ENCODE measurements at regions not wholly inside any gene's neighbourhood (a gene's known extent, or its start where the extent isn't known, plus 50 kb on each side); places are given as distances from the start of the nearest gene placed in this dataset.

- ChIA-PET CTCF (no interaction called here), POLR2A (no interaction called here)
- no peak for TF ChIP-seq CTCF (IDR thresholded peaks at IDR 0.05; ENCODE audit: insufficient read depth, low read length, missing control alignments)
- no peak overlapping the region for H3K4me3 ChIP-seq (ENCODE audit: low read depth, low read length)
- DNase-seq (ENCODE audit: low read depth, low spot score) = no peak
Measured at GRCh38 chr3:189457201-189457607, 174.0 kb upstream of the TP63 start.

GRCh38 chr3:189457631-189458412 lies 173.4 kb upstream of the TP63 start:
- no peak for TF ChIP-seq CTCF (IDR thresholded peaks at IDR 0.05; ENCODE audit: insufficient read depth, low read length, missing control alignments)
- no peak overlapping the region for H3K4me3 ChIP-seq (ENCODE audit: low read depth, low read length)
- CTCF ChIA-PET = no interaction called here
- POLR2A ChIA-PET = no interaction called here
- DNase-seq (ENCODE audit: low read depth, low spot score) = no peak

- ChIA-PET POLR2A (no interaction called here), CTCF (no interaction called here)
- H3K4me3 ChIP-seq (ENCODE audit: low read depth, low read length) = no peak overlapping the region
- DNase-seq (ENCODE audit: low read depth, low spot score) = no peak
- no peak for TF ChIP-seq CTCF (IDR thresholded peaks at IDR 0.05; ENCODE audit: insufficient read depth, low read length, missing control alignments)
Measured at GRCh38 chr3:189458528-189458927, 172.7 kb upstream of the TP63 start.

- TF ChIP-seq CTCF (IDR thresholded peaks at IDR 0.05; ENCODE audit: insufficient read depth, low read length, missing control alignments) = no peak
- ChIA-PET POLR2A (no interaction called here), CTCF (interaction anchor here (0.9 kb wide), 1 partner anchor 491 kb away, joined by 3 read pairs; no protein-coding TSS in a partner anchor)
- H3K4me3 ChIP-seq (ENCODE audit: low read depth, low read length) = no peak overlapping the region
- DNase-seq (ENCODE audit: low read depth, low spot score) = no peak
Measured at GRCh38 chr3:189459231-189459630, 172.0 kb upstream of the TP63 start.

- ChIA-PET POLR2A (no interaction called here), CTCF (no interaction called here)
- H3K4me3 ChIP-seq (ENCODE audit: low read depth, low read length) = no peak overlapping the region
- no peak for TF ChIP-seq CTCF (IDR thresholded peaks at IDR 0.05; ENCODE audit: insufficient read depth, low read length, missing control alignments)
- no peak for DNase-seq (ENCODE audit: low read depth, low spot score)
Measured at GRCh38 chr3:189460511-189460910, 170.7 kb upstream of the TP63 start.

GRCh38 chr3:189464799-189465198 lies 166.4 kb upstream of the TP63 start:
- no peak for DNase-seq (ENCODE audit: low read depth, low spot score)
- ChIA-PET CTCF (interaction anchor here (0.9 kb wide), 1 partner anchor 9 kb away, joined by 3 read pairs; no protein-coding TSS in a partner anchor), POLR2A (no interaction called here)
- H3K4me3 ChIP-seq (ENCODE audit: low read depth, low read length) = no peak overlapping the region
- no peak for TF ChIP-seq CTCF (IDR thresholded peaks at IDR 0.05; ENCODE audit: insufficient read depth, low read length, missing control alignments)
